Kidney (tissue), 13 donors: ENCODE measurements at regions not wholly inside any gene's neighbourhood (a gene's known extent, or its start where the extent isn't known, plus 50 kb on each side); places are given as distances from the start of the nearest gene placed in this dataset.

Experiments
- DNase-seq, 5 donors: peaks; one replicate each; pipeline ENCODE4 v3.0.0-alpha.2; 2013 to 2020
- FAIRE-seq: peaks from 2 replicates; lab custom pipeline; 2012; peaks lifted over from hg19 to GRCh38; lab: Jason Lieb, UNC
- H3K27ac ChIP-seq, 2 donors: one replicate each; pipeline ENCODE4 v1.7.0; 2013; ENCODE audit warnings: low read depth in 2 of 2, low read length in 2 of 2, inconsistent platforms in 1 of 2
- H3K27me3 ChIP-seq: one replicate; pipeline ENCODE4 v1.7.1; 2013; ENCODE audit warnings: low read length, inconsistent platforms; ENCODE audit not compliant: control insufficient read depth, insufficient read depth
- H3K36me3 ChIP-seq, 3 donors: one replicate each; pipeline versions ENCODE4 v1.7.0 to v1.7.1; 2013; ENCODE audit warnings: low read length in 3 of 3, control low read depth in 1 of 3, inconsistent platforms in 1 of 3; ENCODE audit not compliant: insufficient read depth in 3 of 3, control insufficient read depth in 2 of 3
- H3K4me1 ChIP-seq, 3 donors: one replicate each; pipeline versions ENCODE4 v1.7.0 to v1.7.1; 2013; ENCODE audit warnings: low read length in 3 of 3, inconsistent platforms in 1 of 3, low read depth in 1 of 3; ENCODE audit not compliant: control insufficient read depth in 2 of 3, insufficient read depth in 2 of 3
- H3K4me3 ChIP-seq, 3 donors: one replicate each; pipeline versions ENCODE4 v1.7.0 to v1.8.1; 2013; ENCODE audit warnings: low read length in 3 of 3, control low read depth in 1 of 3, inconsistent platforms in 1 of 3
- H3K9ac ChIP-seq, 3 donors: one replicate each; pipeline versions ENCODE4 v1.7.0 to v1.7.1; 2013; ENCODE audit warnings: low read length in 3 of 3, control low read depth in 1 of 3, inconsistent platforms in 1 of 3
- H3K9me3 ChIP-seq, 3 donors: one replicate each; pipeline versions ENCODE4 v1.7.0 to v1.7.1; 2013; ENCODE audit warnings: low read length in 3 of 3, control low read depth in 1 of 3, inconsistent platforms in 1 of 3; ENCODE audit not compliant: control insufficient read depth in 2 of 3, insufficient read depth in 1 of 3
- intact Hi-C: fragments of 100-400 bp; cut with DNase I; formaldehyde crosslinking; loops from one replicate; pipeline ENCODE4 v1.11.1; 2022
- TF ChIP-seq, protein P1 (sequence below): IDR thresholded peaks from 3 replicates; pipeline ENCODE4 v1.5.1; 2012; ENCODE audit warnings: mild to moderate bottlenecking, moderate library complexity, borderline replicate concordance; ENCODE audit not compliant: insufficient read depth; ENCODE audit errors: extremely low read depth
- donor health status: control.
- donor health status: control.
- donor health status: control.
- donor health status: control.
- donor health status: control.
- donor health status: DM: yes; HTN: yes; CAD: no.
- donor health status: Normal renal cell carcinoma (clear cell type).

- intact Hi-C loops = no loop called here
- Histone ChIP-seq H3K36me3 (no peaks in the 10 kb centered on the region), H3K9me3 (peaks cover 0 to 6% (median 2%) of the 10 kb centered on the region in 3 donors), H3K4me3 (no peak overlapping the region), H3K9ac (no peak overlapping the region), H3K27me3 (no peaks in the 10 kb centered on the region), H3K27ac (no peak overlapping the region), H3K4me1 (no peaks in the 10 kb centered on the region)
- no peak for DNase-seq
- TF ChIP-seq, protein P1, sequence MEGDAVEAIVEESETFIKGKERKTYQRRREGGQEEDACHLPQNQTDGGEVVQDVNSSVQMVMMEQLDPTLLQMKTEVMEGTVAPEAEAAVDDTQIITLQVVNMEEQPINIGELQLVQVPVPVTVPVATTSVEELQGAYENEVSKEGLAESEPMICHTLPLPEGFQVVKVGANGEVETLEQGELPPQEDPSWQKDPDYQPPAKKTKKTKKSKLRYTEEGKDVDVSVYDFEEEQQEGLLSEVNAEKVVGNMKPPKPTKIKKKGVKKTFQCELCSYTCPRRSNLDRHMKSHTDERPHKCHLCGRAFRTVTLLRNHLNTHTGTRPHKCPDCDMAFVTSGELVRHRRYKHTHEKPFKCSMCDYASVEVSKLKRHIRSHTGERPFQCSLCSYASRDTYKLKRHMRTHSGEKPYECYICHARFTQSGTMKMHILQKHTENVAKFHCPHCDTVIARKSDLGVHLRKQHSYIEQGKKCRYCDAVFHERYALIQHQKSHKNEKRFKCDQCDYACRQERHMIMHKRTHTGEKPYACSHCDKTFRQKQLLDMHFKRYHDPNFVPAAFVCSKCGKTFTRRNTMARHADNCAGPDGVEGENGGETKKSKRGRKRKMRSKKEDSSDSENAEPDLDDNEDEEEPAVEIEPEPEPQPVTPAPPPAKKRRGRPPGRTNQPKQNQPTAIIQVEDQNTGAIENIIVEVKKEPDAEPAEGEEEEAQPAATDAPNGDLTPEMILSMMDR = no peak
- no peak for FAIRE-seq
These were observed 233.6 kb upstream of the SRRM4 start for GRCh38 chr12:118747771-118748170.

DNA sequence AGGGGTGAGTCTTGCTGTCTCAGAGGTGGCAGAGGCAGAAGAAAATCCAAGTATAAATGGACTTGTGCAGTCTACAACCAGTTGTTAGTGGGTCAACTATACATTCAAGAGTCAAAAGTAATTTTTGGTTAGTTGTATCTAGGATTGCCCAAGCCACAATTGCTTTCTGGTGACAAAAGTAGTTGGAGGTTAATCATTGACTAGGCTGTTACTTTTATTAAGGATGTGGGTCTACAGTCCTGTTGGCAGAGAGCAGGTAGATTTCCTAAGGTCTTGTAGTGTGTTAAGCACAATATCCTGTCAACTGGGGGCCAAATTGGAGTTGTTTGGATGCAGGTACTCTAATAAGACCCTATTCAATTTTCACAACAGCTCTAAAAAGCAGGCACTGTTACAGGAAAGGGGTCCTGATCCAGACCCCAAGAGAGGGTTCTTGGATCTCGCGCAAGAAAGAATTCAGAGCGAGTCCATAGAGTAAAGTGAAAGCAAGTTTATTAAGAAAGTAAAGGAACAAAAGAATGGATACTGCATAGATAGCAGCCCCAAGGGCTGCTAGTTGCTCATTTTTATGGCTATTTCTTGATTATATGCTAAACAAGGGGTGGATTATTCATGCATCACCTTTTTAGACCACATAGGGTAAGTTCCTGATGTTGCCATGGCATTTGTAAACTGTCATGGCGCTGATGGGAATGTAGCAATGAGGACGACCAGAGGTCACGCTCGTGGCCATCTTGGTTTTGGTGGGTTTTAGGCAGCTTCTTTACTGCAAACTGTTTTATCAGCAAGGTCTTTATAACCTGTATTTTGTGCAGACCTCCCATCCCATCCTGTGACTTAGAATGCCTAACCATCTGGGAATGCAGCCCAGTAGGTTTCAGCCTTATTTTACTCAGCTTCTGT, 232.6 kb upstream of the SRRM4 start:
- FAIRE-seq (no peak), DNase-seq (no peak)
- H3K27ac ChIP-seq = no peak overlapping the region
- intact Hi-C loops = no loop called here
- no peak overlapping the region for H3K9ac ChIP-seq
- peaks cover 0 to 6% (median 2%) of the 10 kb centered on the region in 3 donors for H3K9me3 ChIP-seq
- H3K27me3 ChIP-seq = no peaks in the 10 kb centered on the region
- no peaks in the 10 kb centered on the region for H3K36me3 ChIP-seq
- H3K4me3 ChIP-seq = no peak overlapping the region
- TF ChIP-seq, protein P1 = no peak
- H3K4me1 ChIP-seq = no peaks in the 10 kb centered on the region

GRCh38 chr12:118749646-118750045, 231.7 kb upstream of the SRRM4 start:
- Histone ChIP-seq H3K27ac (no peak overlapping the region), H3K9me3 (peaks cover 0 to 6% (median 2%) of the 10 kb centered on the region in 3 donors), H3K9ac (no peak overlapping the region), H3K27me3 (no peaks in the 10 kb centered on the region), H3K36me3 (no peaks in the 10 kb centered on the region), H3K4me1 (no peaks in the 10 kb centered on the region), H3K4me3 (no peak overlapping the region)
- TF ChIP-seq, protein P1 = no peak
- DNase-seq = no peak
- intact Hi-C loops = no loop called here
- FAIRE-seq = no peak
